H1 (cell line): ENCODE measurements at regions not wholly inside any gene's neighbourhood (a gene's known extent, or its start where the extent isn't known, plus 50 kb on each side); places are given as distances from the start of the nearest gene placed in this dataset.

Experiments
- FOSL1 ChIP-seq: IDR thresholded peaks from 2 replicates; pipeline ENCODE4 v1.6.1; 2011; ENCODE audit warnings: mild to moderate bottlenecking, low read depth, low read length, moderate library complexity; ENCODE audit not compliant: insufficient read depth
- JUN ChIP-seq: IDR thresholded peaks from 2 replicates; pipeline ENCODE4 v1.6.1; 2011; ENCODE audit warnings: low read depth, mild to moderate bottlenecking, improper control_type of control experiment, low read length
- TF ChIP-seq, protein P1 (sequence below): fragments of 300-600 bp; sonication (generic); IDR thresholded peaks from 2 replicates; pipeline ENCODE4 v1.7.1; 2012; ENCODE audit warnings: low read length, moderate library complexity, mild to moderate bottlenecking, inconsistent platforms; ENCODE audit not compliant: insufficient replicate concordance

DNA sequence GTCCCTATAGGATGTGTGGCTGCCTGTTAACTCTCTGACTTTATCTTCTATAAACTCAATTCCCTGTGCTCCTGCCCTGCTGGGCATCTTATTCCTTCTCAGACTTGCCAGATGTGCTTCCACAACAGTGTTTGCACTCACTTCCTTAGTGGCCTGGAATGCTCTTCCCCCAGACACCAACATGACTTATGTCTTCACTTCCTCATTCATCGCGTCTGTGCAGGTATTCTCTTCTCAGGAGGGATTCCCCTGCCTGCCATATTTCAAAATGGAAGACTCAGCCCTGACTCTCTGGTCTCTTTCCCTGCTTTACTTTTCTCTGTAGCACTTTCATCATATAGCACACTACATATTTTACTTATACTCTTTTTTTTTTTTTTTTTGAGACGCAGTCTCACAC is 344.0 kb downstream of the CENPC start (continued):
- TF ChIP-seq, protein P1, sequence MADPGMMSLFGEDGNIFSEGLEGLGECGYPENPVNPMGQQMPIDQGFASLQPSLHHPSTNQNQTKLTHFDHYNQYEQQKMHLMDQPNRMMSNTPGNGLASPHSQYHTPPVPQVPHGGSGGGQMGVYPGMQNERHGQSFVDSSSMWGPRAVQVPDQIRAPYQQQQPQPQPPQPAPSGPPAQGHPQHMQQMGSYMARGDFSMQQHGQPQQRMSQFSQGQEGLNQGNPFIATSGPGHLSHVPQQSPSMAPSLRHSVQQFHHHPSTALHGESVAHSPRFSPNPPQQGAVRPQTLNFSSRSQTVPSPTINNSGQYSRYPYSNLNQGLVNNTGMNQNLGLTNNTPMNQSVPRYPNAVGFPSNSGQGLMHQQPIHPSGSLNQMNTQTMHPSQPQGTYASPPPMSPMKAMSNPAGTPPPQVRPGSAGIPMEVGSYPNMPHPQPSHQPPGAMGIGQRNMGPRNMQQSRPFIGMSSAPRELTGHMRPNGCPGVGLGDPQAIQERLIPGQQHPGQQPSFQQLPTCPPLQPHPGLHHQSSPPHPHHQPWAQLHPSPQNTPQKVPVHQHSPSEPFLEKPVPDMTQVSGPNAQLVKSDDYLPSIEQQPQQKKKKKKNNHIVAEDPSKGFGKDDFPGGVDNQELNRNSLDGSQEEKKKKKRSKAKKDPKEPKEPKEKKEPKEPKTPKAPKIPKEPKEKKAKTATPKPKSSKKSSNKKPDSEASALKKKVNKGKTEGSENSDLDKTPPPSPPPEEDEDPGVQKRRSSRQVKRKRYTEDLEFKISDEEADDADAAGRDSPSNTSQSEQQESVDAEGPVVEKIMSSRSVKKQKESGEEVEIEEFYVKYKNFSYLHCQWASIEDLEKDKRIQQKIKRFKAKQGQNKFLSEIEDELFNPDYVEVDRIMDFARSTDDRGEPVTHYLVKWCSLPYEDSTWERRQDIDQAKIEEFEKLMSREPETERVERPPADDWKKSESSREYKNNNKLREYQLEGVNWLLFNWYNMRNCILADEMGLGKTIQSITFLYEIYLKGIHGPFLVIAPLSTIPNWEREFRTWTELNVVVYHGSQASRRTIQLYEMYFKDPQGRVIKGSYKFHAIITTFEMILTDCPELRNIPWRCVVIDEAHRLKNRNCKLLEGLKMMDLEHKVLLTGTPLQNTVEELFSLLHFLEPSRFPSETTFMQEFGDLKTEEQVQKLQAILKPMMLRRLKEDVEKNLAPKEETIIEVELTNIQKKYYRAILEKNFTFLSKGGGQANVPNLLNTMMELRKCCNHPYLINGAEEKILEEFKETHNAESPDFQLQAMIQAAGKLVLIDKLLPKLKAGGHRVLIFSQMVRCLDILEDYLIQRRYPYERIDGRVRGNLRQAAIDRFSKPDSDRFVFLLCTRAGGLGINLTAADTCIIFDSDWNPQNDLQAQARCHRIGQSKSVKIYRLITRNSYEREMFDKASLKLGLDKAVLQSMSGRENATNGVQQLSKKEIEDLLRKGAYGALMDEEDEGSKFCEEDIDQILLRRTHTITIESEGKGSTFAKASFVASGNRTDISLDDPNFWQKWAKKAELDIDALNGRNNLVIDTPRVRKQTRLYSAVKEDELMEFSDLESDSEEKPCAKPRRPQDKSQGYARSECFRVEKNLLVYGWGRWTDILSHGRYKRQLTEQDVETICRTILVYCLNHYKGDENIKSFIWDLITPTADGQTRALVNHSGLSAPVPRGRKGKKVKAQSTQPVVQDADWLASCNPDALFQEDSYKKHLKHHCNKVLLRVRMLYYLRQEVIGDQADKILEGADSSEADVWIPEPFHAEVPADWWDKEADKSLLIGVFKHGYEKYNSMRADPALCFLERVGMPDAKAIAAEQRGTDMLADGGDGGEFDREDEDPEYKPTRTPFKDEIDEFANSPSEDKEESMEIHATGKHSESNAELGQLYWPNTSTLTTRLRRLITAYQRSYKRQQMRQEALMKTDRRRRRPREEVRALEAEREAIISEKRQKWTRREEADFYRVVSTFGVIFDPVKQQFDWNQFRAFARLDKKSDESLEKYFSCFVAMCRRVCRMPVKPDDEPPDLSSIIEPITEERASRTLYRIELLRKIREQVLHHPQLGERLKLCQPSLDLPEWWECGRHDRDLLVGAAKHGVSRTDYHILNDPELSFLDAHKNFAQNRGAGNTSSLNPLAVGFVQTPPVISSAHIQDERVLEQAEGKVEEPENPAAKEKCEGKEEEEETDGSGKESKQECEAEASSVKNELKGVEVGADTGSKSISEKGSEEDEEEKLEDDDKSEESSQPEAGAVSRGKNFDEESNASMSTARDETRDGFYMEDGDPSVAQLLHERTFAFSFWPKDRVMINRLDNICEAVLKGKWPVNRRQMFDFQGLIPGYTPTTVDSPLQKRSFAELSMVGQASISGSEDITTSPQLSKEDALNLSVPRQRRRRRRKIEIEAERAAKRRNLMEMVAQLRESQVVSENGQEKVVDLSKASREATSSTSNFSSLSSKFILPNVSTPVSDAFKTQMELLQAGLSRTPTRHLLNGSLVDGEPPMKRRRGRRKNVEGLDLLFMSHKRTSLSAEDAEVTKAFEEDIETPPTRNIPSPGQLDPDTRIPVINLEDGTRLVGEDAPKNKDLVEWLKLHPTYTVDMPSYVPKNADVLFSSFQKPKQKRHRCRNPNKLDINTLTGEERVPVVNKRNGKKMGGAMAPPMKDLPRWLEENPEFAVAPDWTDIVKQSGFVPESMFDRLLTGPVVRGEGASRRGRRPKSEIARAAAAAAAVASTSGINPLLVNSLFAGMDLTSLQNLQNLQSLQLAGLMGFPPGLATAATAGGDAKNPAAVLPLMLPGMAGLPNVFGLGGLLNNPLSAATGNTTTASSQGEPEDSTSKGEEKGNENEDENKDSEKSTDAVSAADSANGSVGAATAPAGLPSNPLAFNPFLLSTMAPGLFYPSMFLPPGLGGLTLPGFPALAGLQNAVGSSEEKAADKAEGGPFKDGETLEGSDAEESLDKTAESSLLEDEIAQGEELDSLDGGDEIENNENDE = no peak
- TF ChIP-seq JUN (no peak), FOSL1 (no peak)
